WERI-Rb-1 (cell line): ENCODE measurements at regions not wholly inside any gene's neighbourhood (a gene's known extent, or its start where the extent isn't known, plus 50 kb on each side); places are given as distances from the start of the nearest gene placed in this dataset.

ENCODE experiments used
- DNase-seq: peaks from one replicate; pipeline ENCODE4 v3.0.0-alpha.2; 2020
- H3K27ac ChIP-seq: fragments of 250-450 bp; sonication (Bioruptor Pico); 2 replicates; pipeline ENCODE4 v1.5.1; 2020; ENCODE audit warnings: mild to moderate bottlenecking, moderate library complexity
- H3K27me3 ChIP-seq: fragments of 250-450 bp; sonication (Bioruptor Pico); 2 replicates; pipeline ENCODE4 v1.5.1; 2021; ENCODE audit warnings: mild to moderate bottlenecking, low read depth, moderate library complexity; ENCODE audit not compliant: insufficient read depth, severe bottlenecking
- H3K36me3 ChIP-seq: fragments of 250-450 bp; sonication (Bioruptor Pico); 2 replicates; pipeline ENCODE4 v1.5.1; 2020; ENCODE audit warnings: mild to moderate bottlenecking, moderate library complexity
- H3K4me3 ChIP-seq: 2 replicates; pipeline ENCODE4 v1.5.1; 2011; ENCODE audit warnings: low read depth, mild to moderate bottlenecking, control low read depth, low read length
- H3K9me3 ChIP-seq: fragments of 250-450 bp; sonication (Bioruptor Pico); 2 replicates; pipeline ENCODE4 v1.5.1; 2021; ENCODE audit warnings: mild to moderate bottlenecking, moderate library complexity; ENCODE audit not compliant: severe bottlenecking
- TF ChIP-seq, protein P1 (sequence below): IDR thresholded peaks from 2 replicates; pipeline ENCODE4 v1.5.1; 2011; ENCODE audit warnings: low read depth, mild to moderate bottlenecking, control low read depth, inconsistent platforms, low read length

- TF ChIP-seq, protein P1, sequence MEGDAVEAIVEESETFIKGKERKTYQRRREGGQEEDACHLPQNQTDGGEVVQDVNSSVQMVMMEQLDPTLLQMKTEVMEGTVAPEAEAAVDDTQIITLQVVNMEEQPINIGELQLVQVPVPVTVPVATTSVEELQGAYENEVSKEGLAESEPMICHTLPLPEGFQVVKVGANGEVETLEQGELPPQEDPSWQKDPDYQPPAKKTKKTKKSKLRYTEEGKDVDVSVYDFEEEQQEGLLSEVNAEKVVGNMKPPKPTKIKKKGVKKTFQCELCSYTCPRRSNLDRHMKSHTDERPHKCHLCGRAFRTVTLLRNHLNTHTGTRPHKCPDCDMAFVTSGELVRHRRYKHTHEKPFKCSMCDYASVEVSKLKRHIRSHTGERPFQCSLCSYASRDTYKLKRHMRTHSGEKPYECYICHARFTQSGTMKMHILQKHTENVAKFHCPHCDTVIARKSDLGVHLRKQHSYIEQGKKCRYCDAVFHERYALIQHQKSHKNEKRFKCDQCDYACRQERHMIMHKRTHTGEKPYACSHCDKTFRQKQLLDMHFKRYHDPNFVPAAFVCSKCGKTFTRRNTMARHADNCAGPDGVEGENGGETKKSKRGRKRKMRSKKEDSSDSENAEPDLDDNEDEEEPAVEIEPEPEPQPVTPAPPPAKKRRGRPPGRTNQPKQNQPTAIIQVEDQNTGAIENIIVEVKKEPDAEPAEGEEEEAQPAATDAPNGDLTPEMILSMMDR: no peak
- Histone ChIP-seq H3K9me3 (no peaks in the 10 kb centered on the region), H3K4me3 (no peak overlapping the region), H3K36me3 (no peaks in the 10 kb centered on the region), H3K27ac (no peak overlapping the region), H3K27me3 (no peaks in the 10 kb centered on the region)
- no peak for DNase-seq
Measured at GRCh38 chr16:17607075-17607509, 136.3 kb upstream of the XYLT1 start.

DNA sequence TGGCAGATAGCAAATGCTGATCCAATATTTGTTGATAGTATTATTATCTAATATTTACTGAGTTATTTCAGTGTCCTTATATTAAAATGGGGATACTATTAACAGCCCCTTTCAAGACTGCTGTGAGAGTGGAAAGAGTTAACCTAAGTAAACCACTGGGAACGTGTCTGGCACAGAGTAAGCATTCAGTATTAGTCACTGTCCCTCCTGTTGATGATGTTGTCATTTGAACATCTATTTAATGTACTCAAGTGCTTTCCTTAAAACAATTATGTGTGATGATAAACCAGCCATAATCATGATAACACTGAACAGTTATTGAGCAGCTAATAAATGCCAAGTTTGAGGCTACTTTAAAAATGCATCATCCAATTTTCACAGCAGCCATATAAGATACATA lies 135.7 kb upstream of the XYLT1 start:
- Histone ChIP-seq H3K27ac (no peak overlapping the region), H3K4me3 (no peak overlapping the region), H3K36me3 (no peaks in the 10 kb centered on the region), H3K9me3 (no peaks in the 10 kb centered on the region), H3K27me3 (no peaks in the 10 kb centered on the region)
- DNase-seq: no peak
- TF ChIP-seq, protein P1: no peak

GRCh38 chr16:17605784-17606183 lies 135.0 kb upstream of the XYLT1 start:
- no peak overlapping the region for H3K4me3 ChIP-seq
- no peaks in the 10 kb centered on the region for H3K36me3 ChIP-seq
- H3K9me3 ChIP-seq: no peaks in the 10 kb centered on the region
- TF ChIP-seq, protein P1: no peak
- no peak for DNase-seq
- H3K27me3 ChIP-seq: no peaks in the 10 kb centered on the region
- no peak overlapping the region for H3K27ac ChIP-seq

DNA sequence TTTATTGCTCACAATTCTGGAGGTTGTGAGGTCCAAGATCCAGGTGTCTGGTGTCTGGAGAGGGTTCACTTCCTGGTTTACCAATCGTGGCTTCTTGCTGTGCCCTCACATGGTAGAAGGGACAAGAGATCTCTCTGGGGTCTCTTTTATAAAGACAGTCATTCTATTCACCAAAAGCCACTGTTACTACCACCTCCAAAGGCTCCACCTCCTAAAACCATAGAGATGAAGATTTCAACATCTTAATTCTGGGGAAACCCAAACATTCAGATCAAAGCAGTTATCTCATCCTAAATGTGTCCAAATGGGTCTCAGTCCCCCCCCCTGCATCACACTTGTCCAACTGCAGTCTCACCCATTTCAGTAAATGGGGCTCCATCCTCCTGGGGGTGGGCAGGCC lies 132.9 kb upstream of the XYLT1 start:
- Histone ChIP-seq H3K36me3 (no peaks in the 10 kb centered on the region), H3K27ac (no peak overlapping the region), H3K9me3 (peaks cover 6% of the 10 kb centered on the region), H3K27me3 (no peaks in the 10 kb centered on the region), H3K4me3 (no peak overlapping the region)
- TF ChIP-seq, protein P1: no peak
- no peak for DNase-seq

DNA sequence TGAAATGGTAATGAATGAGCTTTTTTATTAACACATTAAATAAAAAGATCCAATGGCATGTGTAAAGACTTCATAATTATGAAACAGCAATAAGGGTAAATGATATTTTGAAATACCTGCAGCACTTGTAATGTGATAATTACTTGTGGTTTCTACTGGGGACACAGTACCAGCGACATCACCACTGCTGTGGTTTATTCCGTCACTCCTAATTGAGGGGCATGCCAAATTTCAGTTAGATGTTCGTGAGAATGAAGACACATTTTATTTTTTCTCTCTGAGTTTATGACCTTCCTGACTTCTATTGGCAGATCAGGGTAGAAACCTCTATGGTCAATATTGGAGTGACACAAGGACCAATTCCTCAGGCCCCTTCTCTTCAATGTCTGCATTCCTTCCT lies 131.9 kb upstream of the XYLT1 start:
- no peak overlapping the region for H3K4me3 ChIP-seq
- H3K9me3 ChIP-seq: peaks cover 10% of the 10 kb centered on the region
- H3K27me3 ChIP-seq: no peaks in the 10 kb centered on the region
- TF ChIP-seq, protein P1: no peak
- no peak overlapping the region for H3K27ac ChIP-seq
- DNase-seq: no peak
- no peaks in the 10 kb centered on the region for H3K36me3 ChIP-seq

DNA sequence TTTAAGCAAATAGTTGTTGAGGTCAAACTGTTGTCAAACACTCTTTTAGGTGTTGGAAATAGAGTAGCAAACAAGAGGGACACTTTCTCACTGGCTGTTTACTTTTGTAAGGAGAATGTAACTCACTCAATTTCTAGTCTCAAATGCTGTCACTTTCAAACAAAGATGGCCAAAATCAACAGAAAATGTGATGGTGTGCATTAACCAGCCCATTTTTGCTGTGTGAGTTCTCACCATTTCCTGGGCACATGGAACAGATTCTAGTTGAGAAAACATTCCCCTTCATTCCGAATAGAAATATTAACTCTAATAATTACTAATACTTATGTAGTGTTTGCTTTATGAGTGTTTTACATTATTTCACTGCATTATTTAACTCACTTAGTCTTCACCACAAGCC lies 128.2 kb upstream of the XYLT1 start:
- Histone ChIP-seq H3K36me3 (no peaks in the 10 kb centered on the region), H3K27me3 (no peaks in the 10 kb centered on the region), H3K27ac (no peak overlapping the region), H3K9me3 (peaks cover 10% of the 10 kb centered on the region), H3K4me3 (no peak overlapping the region)
- TF ChIP-seq, protein P1: no peak
- DNase-seq: no peak
